CD14-positive monocyte (primary cell): ENCODE measurements at regions not wholly inside any gene's neighbourhood (a gene's known extent, or its start where the extent isn't known, plus 50 kb on each side); places are given as distances from the start of the nearest gene placed in this dataset.
"Not testable (repeated sequence)": the region's sequence is repeated elsewhere in the genome, so short reads cannot be mapped to it uniquely, and the experiment has no call there.

Source experiments
- DNase-seq, 3 donors: peaks; one replicate each; pipeline ENCODE4 v3.0.0-alpha.2; 2011 to 2022
- H2AFZ ChIP-seq: 2 replicates; pipeline ENCODE4 v1.6.0; 2012; ENCODE audit warnings: mild to moderate bottlenecking, low read depth, low read length, inconsistent platforms; ENCODE audit not compliant: insufficient read depth, poor library complexity, severe bottlenecking
- H3K27ac ChIP-seq, 2 donors: 1 replicate in 1 of 2; 2 replicates in 1 of 2; pipeline ENCODE4 v1.5.1; 2012 to 2013; ENCODE audit warnings: low read length in 2 of 2, control low read depth in 1 of 2, inconsistent platforms in 1 of 2, low read depth in 1 of 2, mild to moderate bottlenecking in 1 of 2
- H3K27me3 ChIP-seq, 2 donors: one replicate each; pipeline versions ENCODE4 v1.6.0 to v1.6.1; 2011 to 2013; ENCODE audit warnings: low read length in 2 of 2; ENCODE audit not compliant: control insufficient read depth in 2 of 2, insufficient read depth in 2 of 2
- H3K36me3 ChIP-seq, 2 donors: replicated peaks in 1 of 2; 1 replicate in 1 of 2; 2 replicates in 1 of 2; pipeline versions ENCODE4 v1.5.1 to v1.6.1; 2012 to 2013; ENCODE audit warnings: low read length in 2 of 2, control low read depth in 1 of 2, inconsistent platforms in 1 of 2, mild to moderate bottlenecking in 1 of 2; ENCODE audit not compliant: insufficient read depth in 2 of 2, control insufficient read depth in 1 of 2
- H3K4me1 ChIP-seq, 2 donors: 1 replicate in 1 of 2; 2 replicates in 1 of 2; pipeline versions ENCODE4 v1.5.1 to v1.6.1; 2012 to 2013; ENCODE audit warnings: low read length in 2 of 2, control low read depth in 1 of 2, inconsistent platforms in 1 of 2, mild to moderate bottlenecking in 1 of 2, moderate library complexity in 1 of 2; ENCODE audit not compliant: insufficient read depth in 2 of 2, control insufficient read depth in 1 of 2
- H3K4me2 ChIP-seq: replicated peaks from 2 replicates; pipeline ENCODE3; 2012; ENCODE audit warnings: low read length, moderate library complexity, mild to moderate bottlenecking; ENCODE audit not compliant: poor library complexity, severe bottlenecking; ENCODE audit errors: extremely low read depth
- H3K4me3 ChIP-seq, 3 experiments: fragments of 200-600 bp in 1 of 3; sonication (generic) in 1 of 3; replicated peaks in 1 of 3; 1 replicate in 2 of 3; 2 replicates in 1 of 3; pipeline ENCODE4 v1.5.1; 2011 to 2013; ENCODE audit warnings: low read length in 3 of 3, mild to moderate bottlenecking in 3 of 3, control low read depth in 2 of 3, low read depth in 2 of 3, inconsistent platforms in 1 of 3, moderate library complexity in 1 of 3
- H3K79me2 ChIP-seq: 2 replicates; pipeline ENCODE4 v1.6.0; 2012; ENCODE audit warnings: mild to moderate bottlenecking, control low read depth, inconsistent platforms, low read length, moderate library complexity; ENCODE audit not compliant: insufficient read depth
- H3K9ac ChIP-seq: 2 replicates; pipeline ENCODE4 v1.6.0; 2017; ENCODE audit warnings: low read length, mild to moderate bottlenecking; ENCODE audit not compliant: insufficient read depth, poor library complexity, severe bottlenecking
- H3K9me3 ChIP-seq, 2 donors: replicated peaks in 1 of 2; 1 replicate in 1 of 2; 2 replicates in 1 of 2; pipeline versions ENCODE4 v1.5.1 to v1.6.1; 2012 to 2013; ENCODE audit warnings: low read length in 2 of 2, control low read depth in 1 of 2; ENCODE audit not compliant: control insufficient read depth in 1 of 2, insufficient read depth in 1 of 2
- H4K20me1 ChIP-seq: 2 replicates; pipeline ENCODE4 v1.6.0; 2012; ENCODE audit warnings: mild to moderate bottlenecking, low read length, control low read depth, moderate library complexity; ENCODE audit not compliant: insufficient read depth
- H3K27ac Mint-ChIP-seq, 7 donors: one replicate each; pipeline ENCODE4 v1.8.0; 2020; ENCODE audit warnings: mild to moderate bottlenecking in 7 of 7, mixed read lengths in 7 of 7, moderate library complexity in 6 of 7, inconsistent platforms in 2 of 7
- H3K27me3 Mint-ChIP-seq, 3 donors: one replicate each; pipeline ENCODE4 v1.8.0; 2021 to 2022; ENCODE audit warnings: low read depth in 3 of 3, mild to moderate bottlenecking in 3 of 3, mixed read lengths in 3 of 3, moderate library complexity in 3 of 3, inconsistent platforms in 1 of 3
- H3K36me3 Mint-ChIP-seq, 2 donors: one replicate each; pipeline ENCODE4 v1.8.0; 2020; ENCODE audit warnings: mixed read lengths in 2 of 2, inconsistent platforms in 1 of 2, mild to moderate bottlenecking in 1 of 2
- H3K4me1 Mint-ChIP-seq: one replicate; pipeline ENCODE4 v1.8.0; 2020; ENCODE audit warnings: mild to moderate bottlenecking, mixed read lengths
- H3K4me3 Mint-ChIP-seq, 2 donors: one replicate each; pipeline ENCODE4 v1.8.0; 2020; ENCODE audit warnings: mild to moderate bottlenecking in 2 of 2, mixed read lengths in 2 of 2, moderate library complexity in 1 of 2
- H3K9me3 Mint-ChIP-seq, 7 donors: one replicate each; pipeline ENCODE4 v1.8.0; 2020 to 2022; ENCODE audit warnings: mixed read lengths in 7 of 7, mild to moderate bottlenecking in 6 of 7, moderate library complexity in 6 of 7, inconsistent platforms in 2 of 7
- WGBS: methylation state at CpG from one replicate; pipeline ENCODE4 v1.1.5; 2013; ENCODE audit warnings: missing lambda C conversion rate; ENCODE audit not compliant: insufficient coverage; 5-methylcytosine and 5-hydroxymethylcytosine counted together
- intact Hi-C, 2 donors: fragments of 100-400 bp; cut with micrococcal nuclease; formaldehyde crosslinking; loops; one replicate each; pipeline versions ENCODE4 v1.15.0 to v1.15.1; 2023
- TF ChIP-seq, protein P1 (sequence below): fragments of 200-600 bp; IDR thresholded peaks from one replicate; pipeline ENCODE4 v1.8.0; 2022; ENCODE audit warnings: antibody characterized with exemption, mild to moderate bottlenecking

DNA sequence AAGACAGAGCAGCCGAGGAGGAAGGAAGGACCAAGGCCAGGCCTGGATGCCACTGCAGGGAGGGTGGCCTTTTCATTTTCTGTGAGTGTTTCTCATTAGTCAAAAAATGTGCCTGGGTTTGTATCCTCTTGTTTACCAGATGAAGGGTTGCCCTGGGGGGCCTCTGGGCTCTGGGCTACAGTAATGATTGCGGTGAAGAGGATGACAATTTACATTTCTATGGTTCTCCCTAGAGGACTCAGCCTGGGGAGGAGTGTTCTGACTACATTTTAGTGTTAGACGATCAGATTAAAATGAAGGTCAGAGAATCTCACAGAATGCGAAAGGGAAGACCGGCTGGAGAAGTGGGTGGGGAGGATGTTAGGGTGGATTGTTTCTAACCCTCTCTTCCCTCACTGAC, 108.0 kb upstream of the KMT2C start:
- TF ChIP-seq, protein P1, sequence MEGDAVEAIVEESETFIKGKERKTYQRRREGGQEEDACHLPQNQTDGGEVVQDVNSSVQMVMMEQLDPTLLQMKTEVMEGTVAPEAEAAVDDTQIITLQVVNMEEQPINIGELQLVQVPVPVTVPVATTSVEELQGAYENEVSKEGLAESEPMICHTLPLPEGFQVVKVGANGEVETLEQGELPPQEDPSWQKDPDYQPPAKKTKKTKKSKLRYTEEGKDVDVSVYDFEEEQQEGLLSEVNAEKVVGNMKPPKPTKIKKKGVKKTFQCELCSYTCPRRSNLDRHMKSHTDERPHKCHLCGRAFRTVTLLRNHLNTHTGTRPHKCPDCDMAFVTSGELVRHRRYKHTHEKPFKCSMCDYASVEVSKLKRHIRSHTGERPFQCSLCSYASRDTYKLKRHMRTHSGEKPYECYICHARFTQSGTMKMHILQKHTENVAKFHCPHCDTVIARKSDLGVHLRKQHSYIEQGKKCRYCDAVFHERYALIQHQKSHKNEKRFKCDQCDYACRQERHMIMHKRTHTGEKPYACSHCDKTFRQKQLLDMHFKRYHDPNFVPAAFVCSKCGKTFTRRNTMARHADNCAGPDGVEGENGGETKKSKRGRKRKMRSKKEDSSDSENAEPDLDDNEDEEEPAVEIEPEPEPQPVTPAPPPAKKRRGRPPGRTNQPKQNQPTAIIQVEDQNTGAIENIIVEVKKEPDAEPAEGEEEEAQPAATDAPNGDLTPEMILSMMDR = no peak

DNA sequence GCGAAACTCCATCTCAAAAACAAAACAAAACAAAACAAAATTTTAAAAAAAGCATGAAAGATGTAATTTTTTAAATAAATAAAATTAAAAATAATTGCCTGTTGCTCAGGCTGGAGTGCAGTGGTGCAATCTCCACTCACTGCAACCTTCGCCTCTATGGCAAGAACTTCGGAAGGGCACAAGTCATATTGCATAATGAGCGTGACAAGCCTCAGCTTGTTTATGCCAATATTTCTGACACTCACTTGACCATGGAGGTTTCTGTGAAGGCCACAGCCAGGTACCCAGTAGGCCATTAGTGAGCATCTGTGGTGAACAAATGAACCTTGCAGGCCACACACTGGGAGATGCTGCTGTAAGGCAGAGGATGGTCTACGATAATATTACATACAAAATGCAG, 106.1 kb upstream of the KMT2C start:
- H3K4me3 ChIP-seq = no peak overlapping the region
- WGBS = 85% methylated on average over 3 of the region's 5 CpGs
- Mint-ChIP-seq H3K4me1 (no peaks in the 10 kb centered on the region), H3K9me3 (peaks cover 2 to 12% (median 4%) of the 10 kb centered on the region in 7 donors), H3K27ac (no peak overlapping the region), H3K36me3 (no peaks in the 10 kb centered on the region), H3K27me3 (peaks cover 0 to 8% (median 3%) of the 10 kb centered on the region in 3 donors), H3K4me3 (no peak overlapping the region)
- intact Hi-C loops = no loop called here
- no peak for DNase-seq
- H3K36me3 ChIP-seq = no peaks in the 10 kb centered on the region
- TF ChIP-seq, protein P1 = no peak
- H3K27ac ChIP-seq = no peak overlapping the region
- H3K4me2 ChIP-seq = no peak overlapping the region
- no peak overlapping the region for H2AFZ ChIP-seq
- no peaks in the 10 kb centered on the region for H3K4me1 ChIP-seq
- H3K9me3 ChIP-seq = no peaks in the 10 kb centered on the region
- no peaks in the 10 kb centered on the region for H4K20me1 ChIP-seq
- H3K27me3 ChIP-seq = no peaks in the 10 kb centered on the region
- H3K79me2 ChIP-seq = no peaks in the 10 kb centered on the region
- H3K9ac ChIP-seq = no peak overlapping the region

More for the DNA sequence above, 108.0 kb upstream of the KMT2C start:
- Mint-ChIP-seq H3K4me3 (no peak overlapping the region), H3K36me3 (no peaks in the 10 kb centered on the region), H3K27ac (no peak overlapping the region), H3K9me3 (peaks cover 2 to 12% (median 5%) of the 10 kb centered on the region in 7 donors), H3K27me3 (peaks cover 0 to 8% (median 3%) of the 10 kb centered on the region in 3 donors), H3K4me1 (no peaks in the 10 kb centered on the region)
- 60% methylated on average over 1 of the region's 5 CpGs for WGBS
- Histone ChIP-seq H3K27ac (no peak overlapping the region), H3K4me2 (no peak overlapping the region), H3K36me3 (no peaks in the 10 kb centered on the region), H3K9ac (no peak overlapping the region), H3K9me3 (no peaks in the 10 kb centered on the region), H4K20me1 (no peaks in the 10 kb centered on the region), H3K79me2 (no peaks in the 10 kb centered on the region), H2AFZ (no peak overlapping the region), H3K4me3 (no peak overlapping the region), H3K27me3 (no peaks in the 10 kb centered on the region), H3K4me1 (no peaks in the 10 kb centered on the region)
- DNase-seq = no peak
- intact Hi-C loops = no loop called here

GRCh38 chr7:152539190-152539495, 103.3 kb upstream of the KMT2C start:
- DNase-seq, H3K9me3 ChIP-seq, H3K4me2 ChIP-seq, H4K20me1 ChIP-seq, H3K4me3 Mint-ChIP-seq, H3K4me1 ChIP-seq, H3K36me3 ChIP-seq, H2AFZ ChIP-seq, H3K27me3 ChIP-seq, H3K36me3 Mint-ChIP-seq, intact Hi-C loops, H3K27ac ChIP-seq, H3K27ac Mint-ChIP-seq, H3K4me1 Mint-ChIP-seq, H3K9ac ChIP-seq, H3K27me3 Mint-ChIP-seq, H3K79me2 ChIP-seq, H3K4me3 ChIP-seq: not testable (repeated sequence)
- H3K9me3 Mint-ChIP-seq = peaks cover 0 to 16% (median 4%) of the 10 kb centered on the region in 7 donors
- 99% methylated on average over 16 of the region's 17 CpGs for WGBS
